ENCODE measurements at regions not wholly inside any gene's neighbourhood (a gene's known extent, or its start where the extent isn't known, plus 50 kb on each side); places are given as distances from the start of the nearest gene placed in this dataset.
"Not testable (repeated sequence)": the region's sequence is repeated elsewhere in the genome, so short reads cannot be mapped to it uniquely, and the experiment has no call there.

GRCh38 chr16:32876718-32877117 lies 200.8 kb upstream of the TP53TG3 start:
- not testable (repeated sequence) for H3K4me3 ChIP-seq, H3K9ac ChIP-seq, H3K27me3 ChIP-seq, H3K4me2 ChIP-seq, H3K4me1 ChIP-seq, H4K20me1 ChIP-seq, H3K9me3 ChIP-seq, H3K36me3 ChIP-seq, H3K27ac ChIP-seq

- H3K4me3 ChIP-seq, H3K9ac ChIP-seq: not testable (repeated sequence)
Measured at GRCh38 chr16:32873783-32874182, 197.8 kb upstream of the TP53TG3 start.

GRCh38 chr16:32873120-32873519 lies 197.2 kb upstream of the TP53TG3 start:
- not testable (repeated sequence) for H4K20me1 ChIP-seq, H3K4me2 ChIP-seq, H3K4me3 ChIP-seq, H3K27ac ChIP-seq, H3K36me3 ChIP-seq, H3K27me3 ChIP-seq, H3K9ac ChIP-seq, H3K4me1 ChIP-seq, H3K9me3 ChIP-seq

More at GRCh38 chr16:32873783-32874182, 197.8 kb upstream of the TP53TG3 start:
- H3K4me1 ChIP-seq, H4K20me1 ChIP-seq, H3K36me3 ChIP-seq, H3K4me2 ChIP-seq, H3K27ac ChIP-seq, H3K9me3 ChIP-seq, H3K27me3 ChIP-seq: not testable (repeated sequence)

GRCh38 chr16:32870628-32871027 lies 194.7 kb upstream of the TP53TG3 start:
- not testable (repeated sequence) for H3K4me3 ChIP-seq, H3K27ac ChIP-seq, H3K4me1 ChIP-seq, H4K20me1 ChIP-seq, H3K27me3 ChIP-seq, H3K4me2 ChIP-seq, H3K9me3 ChIP-seq, H3K9ac ChIP-seq, H3K36me3 ChIP-seq

- H3K4me2 ChIP-seq, H3K27me3 ChIP-seq, H3K27ac ChIP-seq, H3K4me3 ChIP-seq, H3K4me1 ChIP-seq, H3K9ac ChIP-seq, H3K36me3 ChIP-seq, H4K20me1 ChIP-seq, H3K9me3 ChIP-seq: not testable (repeated sequence)
Measured at GRCh38 chr16:32868334-32868733, 192.4 kb upstream of the TP53TG3 start.

- H3K4me1 ChIP-seq, H3K27ac ChIP-seq, H3K9ac ChIP-seq, H3K4me2 ChIP-seq, H3K4me3 ChIP-seq, H4K20me1 ChIP-seq, H3K36me3 ChIP-seq, H3K9me3 ChIP-seq, H3K27me3 ChIP-seq: not testable (repeated sequence)
Measured at GRCh38 chr16:32865284-32865683, 189.3 kb upstream of the TP53TG3 start.

- H3K27ac ChIP-seq, H3K4me1 ChIP-seq, H3K9me3 ChIP-seq, H3K36me3 ChIP-seq, H3K4me3 ChIP-seq, H4K20me1 ChIP-seq, H3K27me3 ChIP-seq, H3K9ac ChIP-seq, H3K4me2 ChIP-seq: not testable (repeated sequence)
Measured at GRCh38 chr16:32861476-32862201, 185.7 kb upstream of the TP53TG3 start.

- not testable (repeated sequence) for H3K27me3 ChIP-seq, H3K27ac ChIP-seq, H3K9ac ChIP-seq, H3K36me3 ChIP-seq, H3K4me1 ChIP-seq, H4K20me1 ChIP-seq, H3K4me3 ChIP-seq, H3K4me2 ChIP-seq, H3K9me3 ChIP-seq
Measured at GRCh38 chr16:32847379-32847778, 171.4 kb upstream of the TP53TG3 start.

- not testable (repeated sequence) for H3K27ac ChIP-seq, H3K9me3 ChIP-seq, H3K4me3 ChIP-seq, H3K4me2 ChIP-seq, H3K36me3 ChIP-seq, H3K27me3 ChIP-seq, H3K9ac ChIP-seq, H4K20me1 ChIP-seq, H3K4me1 ChIP-seq
Measured at GRCh38 chr16:32845572-32845971, 169.6 kb upstream of the TP53TG3 start.

GRCh38 chr16:32842844-32843243 lies 166.9 kb upstream of the TP53TG3 start:
- H3K27me3 ChIP-seq, H4K20me1 ChIP-seq, H3K4me1 ChIP-seq, H3K36me3 ChIP-seq, H3K4me3 ChIP-seq, H3K4me2 ChIP-seq, H3K9me3 ChIP-seq, H3K9ac ChIP-seq, H3K27ac ChIP-seq: not testable (repeated sequence)

GRCh38 chr16:32807280-32807679 lies 131.3 kb upstream of the TP53TG3 start:
- H3K27ac ChIP-seq, H3K27me3 ChIP-seq, H3K9ac ChIP-seq, H4K20me1 ChIP-seq, H3K36me3 ChIP-seq, H3K4me1 ChIP-seq, H3K4me3 ChIP-seq, H3K4me2 ChIP-seq, H3K9me3 ChIP-seq: not testable (repeated sequence)

- H3K9me3 ChIP-seq, H4K20me1 ChIP-seq, H3K9ac ChIP-seq, H3K27ac ChIP-seq, H3K4me2 ChIP-seq, H3K27me3 ChIP-seq, H3K4me1 ChIP-seq, H3K36me3 ChIP-seq, H3K4me3 ChIP-seq: not testable (repeated sequence)
Measured at GRCh38 chr16:32805639-32806038, 129.7 kb upstream of the TP53TG3 start.

All from BLaER1 (cell line).